OCI-LY1 (cell line): ENCODE measurements at regions not wholly inside any gene's neighbourhood (a gene's known extent, or its start where the extent isn't known, plus 50 kb on each side); places are given as distances from the start of the nearest gene placed in this dataset.

ENCODE experiments used
- H2AFZ ChIP-seq: fragments of 200-600 bp; sonication (generic), shearing (Covaris generic); 2 replicates; pipeline ENCODE4 v1.6.0; 2014; ENCODE audit warnings: antibody characterized with exemption, mild to moderate bottlenecking, low read length
- H3F3A ChIP-seq: fragments of 200-600 bp; sonication (generic), shearing (Covaris generic); 2 replicates; pipeline ENCODE4 v1.6.0; 2014; ENCODE audit warnings: mild to moderate bottlenecking, antibody characterized with exemption, low read length, moderate library complexity; ENCODE audit not compliant: insufficient read depth
- H3K27ac ChIP-seq: fragments of 200-600 bp; sonication (generic); 2 replicates; pipeline ENCODE4 v1.5.1; 2014; ENCODE audit warnings: low read length, mixed run types, mild to moderate bottlenecking, low read depth; ENCODE audit not compliant: poor library complexity, severe bottlenecking
- H3K27me3 ChIP-seq: fragments of 200-600 bp; sonication (generic); 2 replicates; pipeline ENCODE4 v1.6.0; 2014; ENCODE audit warnings: antibody characterized with exemption, mild to moderate bottlenecking, low read length, moderate library complexity; ENCODE audit not compliant: insufficient read depth
- H3K36me3 ChIP-seq: fragments of 200-600 bp; sonication (generic); 2 replicates; pipeline ENCODE4 v1.6.1; 2014; ENCODE audit warnings: mild to moderate bottlenecking, antibody characterized with exemption, low read length, moderate library complexity, mixed read lengths; ENCODE audit not compliant: insufficient read depth
- H3K4me1 ChIP-seq: fragments of 200-600 bp; sonication (generic); 2 replicates; pipeline ENCODE4 v1.5.1; 2014; ENCODE audit warnings: mild to moderate bottlenecking, low read length, moderate library complexity; ENCODE audit not compliant: insufficient read depth, severe bottlenecking
- H3K4me2 ChIP-seq: fragments of 200-600 bp; sonication (generic), shearing (Covaris generic); 2 replicates; pipeline ENCODE4 v1.6.1; 2014; ENCODE audit warnings: low read length
- H3K4me3 ChIP-seq: fragments of 200-600 bp; sonication (generic); 2 replicates; pipeline ENCODE4 v1.5.1; 2014; ENCODE audit warnings: low read length, low read depth, mild to moderate bottlenecking, mixed read lengths; ENCODE audit not compliant: poor library complexity, severe bottlenecking
- H3K79me2 ChIP-seq: fragments of 200-600 bp; shearing (Covaris generic); 2 replicates; pipeline ENCODE4 v1.6.1; 2016; ENCODE audit warnings: mixed run types, low read length, mixed read lengths; ENCODE audit not compliant: insufficient read depth
- H3K9ac ChIP-seq: fragments of 200-600 bp; sonication (generic), shearing (Covaris generic); 2 replicates; pipeline ENCODE4 v1.6.1; 2014; ENCODE audit warnings: mild to moderate bottlenecking, low read length, mixed read lengths
- H3K9me2 ChIP-seq: fragments of 200-600 bp; sonication (generic), shearing (Covaris generic); 2 replicates; pipeline ENCODE4 v1.6.1; 2014; ENCODE audit warnings: low read depth, mild to moderate bottlenecking, low read length, mixed read lengths
- H3K9me3 ChIP-seq: fragments of 200-600 bp; shearing (Covaris generic); 2 replicates; pipeline ENCODE4 v1.6.1; 2014; ENCODE audit warnings: low read length, mixed read lengths
- H4K20me1 ChIP-seq: fragments of 200-600 bp; sonication (generic), shearing (Covaris generic); 2 replicates; pipeline ENCODE4 v1.6.0; 2016; ENCODE audit warnings: mild to moderate bottlenecking, low read length; ENCODE audit not compliant: insufficient read depth
- EZH2 ChIP-seq: fragments of 200-600 bp; sonication (generic), shearing (Covaris generic); IDR thresholded peaks from 2 replicates; pipeline ENCODE4 v1.8.0; 2017; ENCODE audit warnings: borderline replicate concordance, mixed run types, mild to moderate bottlenecking, antibody characterized with exemption, low read length, moderate library complexity, mixed read lengths
- TF ChIP-seq, protein P1 (sequence below): fragments of 200-600 bp; sonication (generic), shearing (Covaris generic); IDR thresholded peaks from 2 replicates; pipeline ENCODE4 v1.5.1; 2017; ENCODE audit warnings: mild to moderate bottlenecking, antibody characterized with exemption, low read length, moderate library complexity, mixed read lengths

DNA sequence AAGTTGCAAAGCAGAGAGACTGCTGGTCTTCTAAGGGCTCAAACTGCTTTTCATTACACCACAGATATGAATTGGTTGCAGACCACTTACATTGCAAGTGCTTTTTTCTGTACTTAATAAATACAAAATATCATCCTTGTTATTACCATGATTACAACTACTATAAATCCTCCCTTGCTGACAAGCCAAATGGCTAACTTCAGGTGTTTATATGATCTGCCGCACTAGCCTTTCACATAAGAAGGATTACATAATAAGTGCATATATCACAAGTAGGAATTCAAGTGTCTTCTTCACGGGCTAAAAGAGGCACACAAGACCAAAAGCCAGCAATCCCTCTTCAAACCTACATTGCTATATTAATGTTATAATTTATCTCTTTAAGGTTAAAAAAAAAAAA lies 373.0 kb downstream of the ZEB2 start:
- H3K79me2 ChIP-seq = no peaks in the 10 kb centered on the region
- no peaks in the 10 kb centered on the region for H3K27me3 ChIP-seq
- TF ChIP-seq, protein P1, sequence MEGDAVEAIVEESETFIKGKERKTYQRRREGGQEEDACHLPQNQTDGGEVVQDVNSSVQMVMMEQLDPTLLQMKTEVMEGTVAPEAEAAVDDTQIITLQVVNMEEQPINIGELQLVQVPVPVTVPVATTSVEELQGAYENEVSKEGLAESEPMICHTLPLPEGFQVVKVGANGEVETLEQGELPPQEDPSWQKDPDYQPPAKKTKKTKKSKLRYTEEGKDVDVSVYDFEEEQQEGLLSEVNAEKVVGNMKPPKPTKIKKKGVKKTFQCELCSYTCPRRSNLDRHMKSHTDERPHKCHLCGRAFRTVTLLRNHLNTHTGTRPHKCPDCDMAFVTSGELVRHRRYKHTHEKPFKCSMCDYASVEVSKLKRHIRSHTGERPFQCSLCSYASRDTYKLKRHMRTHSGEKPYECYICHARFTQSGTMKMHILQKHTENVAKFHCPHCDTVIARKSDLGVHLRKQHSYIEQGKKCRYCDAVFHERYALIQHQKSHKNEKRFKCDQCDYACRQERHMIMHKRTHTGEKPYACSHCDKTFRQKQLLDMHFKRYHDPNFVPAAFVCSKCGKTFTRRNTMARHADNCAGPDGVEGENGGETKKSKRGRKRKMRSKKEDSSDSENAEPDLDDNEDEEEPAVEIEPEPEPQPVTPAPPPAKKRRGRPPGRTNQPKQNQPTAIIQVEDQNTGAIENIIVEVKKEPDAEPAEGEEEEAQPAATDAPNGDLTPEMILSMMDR = no peak
- TF ChIP-seq EZH2 = no peak
- no peak overlapping the region for H3K4me3 ChIP-seq
- no peak overlapping the region for H3K4me2 ChIP-seq
- H4K20me1 ChIP-seq = no peaks in the 10 kb centered on the region
- H3K4me1 ChIP-seq = peaks cover 8% of the 10 kb centered on the region
- H3K9ac ChIP-seq = no peak overlapping the region
- H3F3A ChIP-seq = no peaks in the 10 kb centered on the region
- H3K27ac ChIP-seq = no peak overlapping the region
- H2AFZ ChIP-seq = no peak overlapping the region
- H3K9me2 ChIP-seq = no peaks in the 10 kb centered on the region
- H3K9me3 ChIP-seq = no peaks in the 10 kb centered on the region
- peaks cover 16% of the 10 kb centered on the region for H3K36me3 ChIP-seq

DNA sequence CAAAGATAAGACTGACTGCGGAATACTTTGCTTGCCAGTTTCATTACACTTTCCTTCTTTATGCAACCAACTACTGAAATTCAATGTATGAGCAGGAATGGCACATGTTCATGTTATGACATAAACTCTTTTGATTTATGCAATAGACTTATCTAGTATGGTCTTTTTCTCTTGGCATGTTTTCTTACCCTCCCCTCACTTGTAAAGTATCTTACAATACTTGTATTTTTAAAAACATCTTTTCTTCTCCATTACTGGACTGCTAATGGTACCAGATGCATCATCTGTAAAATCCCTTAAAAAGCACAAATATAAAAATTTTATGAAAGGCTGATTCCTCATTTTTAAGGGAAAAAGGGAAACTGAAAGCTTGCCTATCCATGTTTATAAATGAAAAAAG lies 373.8 kb downstream of the ZEB2 start:
- H3K4me2 ChIP-seq = no peak overlapping the region
- H3K9me2 ChIP-seq = no peaks in the 10 kb centered on the region
- no peak overlapping the region for H2AFZ ChIP-seq
- H3K9me3 ChIP-seq = no peaks in the 10 kb centered on the region
- H3K4me3 ChIP-seq = no peak overlapping the region
- no peak overlapping the region for H3K27ac ChIP-seq
- H3K36me3 ChIP-seq = peaks cover 19% of the 10 kb centered on the region
- H3K79me2 ChIP-seq = no peaks in the 10 kb centered on the region
- H3K27me3 ChIP-seq = no peaks in the 10 kb centered on the region
- no peaks in the 10 kb centered on the region for H4K20me1 ChIP-seq
- TF ChIP-seq, protein P1 = no peak
- no peak for TF ChIP-seq EZH2
- H3F3A ChIP-seq = no peaks in the 10 kb centered on the region
- H3K9ac ChIP-seq = no peak overlapping the region
- peaks cover 8% of the 10 kb centered on the region for H3K4me1 ChIP-seq

DNA sequence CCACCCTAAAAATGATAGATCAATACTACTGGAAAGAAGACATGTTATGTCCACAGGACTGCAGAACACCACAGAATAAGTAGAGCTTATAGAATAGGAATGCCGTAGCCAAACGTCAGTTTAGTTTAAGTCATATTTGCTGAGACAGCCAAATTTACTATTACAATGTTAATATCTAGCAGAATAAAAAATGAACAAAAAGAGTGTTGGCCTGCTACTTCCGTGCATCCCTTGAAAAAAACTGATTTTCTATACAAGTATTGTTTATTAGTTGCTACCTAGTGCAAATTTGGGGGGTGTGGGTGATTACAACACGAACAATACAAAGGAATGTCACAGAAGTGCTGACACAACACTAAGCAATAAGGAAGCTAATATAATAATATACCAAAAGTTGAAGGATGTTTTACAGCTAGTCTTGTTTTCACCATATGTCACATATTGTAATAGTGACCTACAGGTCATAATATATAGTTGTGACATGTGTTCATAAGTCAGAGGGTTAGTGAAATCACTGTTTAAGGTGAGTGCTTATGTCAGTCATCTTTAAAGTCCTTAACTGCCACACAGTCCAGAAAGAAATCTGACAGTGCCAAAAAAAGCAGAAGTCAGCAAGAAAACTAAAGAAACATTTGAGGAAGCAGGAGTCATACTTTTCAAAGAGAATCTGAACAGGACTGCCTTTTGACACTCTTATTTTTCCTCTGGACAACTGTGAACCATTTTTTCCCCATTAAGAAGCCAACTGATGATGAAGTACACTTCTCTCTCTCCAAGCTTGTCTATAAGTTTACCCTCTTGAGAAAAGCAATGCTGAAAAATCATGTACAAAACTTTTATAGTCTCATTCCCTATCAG lies 376.4 kb downstream of the ZEB2 start:
- H3K9me2 ChIP-seq = no peaks in the 10 kb centered on the region
- no peak overlapping the region for H2AFZ ChIP-seq
- H3K36me3 ChIP-seq = peaks cover 25% of the 10 kb centered on the region

More for the DNA sequence above, 376.4 kb downstream of the ZEB2 start:
- no peaks in the 10 kb centered on the region for H3K27me3 ChIP-seq
- no peaks in the 10 kb centered on the region for H3K79me2 ChIP-seq
- no peaks in the 10 kb centered on the region for H3K9me3 ChIP-seq
- TF ChIP-seq, protein P1 = no peak
- no peak for TF ChIP-seq EZH2
- H3K27ac ChIP-seq = peak overlapping the region; percentile 39
- H3F3A ChIP-seq = no peaks in the 10 kb centered on the region
- no peak overlapping the region for H3K4me3 ChIP-seq
- peaks cover 8% of the 10 kb centered on the region for H3K4me1 ChIP-seq
- no peak overlapping the region; the same call in 1 of the 2 replicates for H3K4me2 ChIP-seq
- H3K9ac ChIP-seq = no peak overlapping the region
- H4K20me1 ChIP-seq = no peaks in the 10 kb centered on the region
